ENCODE measurements at regions not wholly inside any gene's neighbourhood (a gene's known extent, or its start where the extent isn't known, plus 50 kb on each side); places are given as distances from the start of the nearest gene placed in this dataset.

GRCh38 chr22:48993655-48994054, 834.0 kb downstream of the BRD1 start:
- peak; percentile 15 for FAIRE-seq
- Histone ChIP-seq H2AFZ (ENCODE audit: low read length) (no peak overlapping the region), H3K4me2 (ENCODE audit: low read depth, low read length) (peak overlapping the region; percentile 45), H3K27me3 (ENCODE audit: control insufficient read depth in 1 of 2, insufficient read depth in 2 of 2, low read length in 2 of 2) (no peaks in the 10 kb centered on the region), H3K9ac (ENCODE audit: insufficient read depth, low read depth, low read length) (no peak overlapping the region), H3K27ac (ENCODE audit: extremely low read length, insufficient read depth, low read length) (no peak overlapping the region), H3K9me3 (ENCODE audit: low read length) (peaks cover 17% of the 10 kb centered on the region), H4K20me1 (ENCODE audit: insufficient read depth, low read length) (no peaks in the 10 kb centered on the region), H3K4me1 (ENCODE audit: insufficient read depth, low read length) (peaks cover 23% of the 10 kb centered on the region), H3K36me3 (replicated peaks in 1 of 2; ENCODE audit: control insufficient read depth in 1 of 2, insufficient read depth in 2 of 2, low read length in 2 of 2) (no peaks in the 10 kb centered on the region), H3K79me2 (ENCODE audit: insufficient read depth, low read length) (no peaks in the 10 kb centered on the region), H3K4me3 (replicated peaks in 1 of 3; ENCODE audit: insufficient read depth in 1 of 3, low read depth in 2 of 3, low read length in 3 of 3) (no peak overlapping the region)
- in situ Hi-C loops (cut with HindIII; ENCODE audit: extremely low pct_ligation_motif_present, low pct_unique_long_range_greater_than_20kb), result no loop called here
- intact Hi-C loops (cut with micrococcal nuclease; ENCODE audit: unreplicated experiment), result no loop called here
- no TSS peak for BruUV-seq (replicated peaks)
- peak; percentile 61 for DNase-seq (ENCODE audit: low spot score)
- ChIA-PET POLR2A (no interaction called here), CTCF (ENCODE audit: low intra/inter-chr PET ratio, low total read pairs) (no interaction called here)
- ATAC-seq, result peak; percentile 54
- 25% methylated on average over 5 of the region's 5 CpGs for WGBS (ENCODE audit: low lambda C conversion rate)
- TF ChIP-seq IRF9 (CRISPR knock-in tag; IDR thresholded peaks at IDR 0.05; ENCODE audit: borderline replicate concordance) (no peak), POLR2G (IDR thresholded peaks at IDR 0.05; ENCODE audit: low read depth, low read length) (no peak), ZSCAN12 (CRISPR knock-in tag; IDR thresholded peaks at IDR 0.05) (no peak), RFX1 (IDR thresholded peaks at IDR 0.05) (no peak), TBP (CRISPR knock-in tag; IDR thresholded peaks at IDR 0.05) (no peak), ETV6 (CRISPR knock-in tag; conservative IDR thresholded peaks at IDR 0.05) (no peak), SOX6 (IDR thresholded peaks at IDR 0.05) (no peak), SOX6 (CRISPR knock-in tag; IDR thresholded peaks at IDR 0.05) (peak; percentile 70), ZNF3 (CRISPR knock-in tag; IDR thresholded peaks at IDR 0.05) (no peak), SETDB1 (CRISPR knock-in tag; IDR thresholded peaks at IDR 0.05; ENCODE audit: borderline replicate concordance) (peak; percentile 94), ZNF280D (CRISPR knock-in tag; IDR thresholded peaks at IDR 0.05) (peak; percentile 86; the same call in 1 of the 2 replicates), ZBTB14 (CRISPR knock-in tag; IDR thresholded peaks at IDR 0.05) (no peak), HIVEP1 (CRISPR knock-in tag; IDR thresholded peaks at IDR 0.05) (no peak), ZNF430 (CRISPR knock-in tag; IDR thresholded peaks at IDR 0.05) (no peak), MTF1 (CRISPR knock-in tag; IDR thresholded peaks at IDR 0.05) (no peak), PLSCR1 (CRISPR knock-in tag; IDR thresholded peaks at IDR 0.05; ENCODE audit: borderline replicate concordance) (no peak), ZNF816 (CRISPR knock-in tag; IDR thresholded peaks at IDR 0.05; ENCODE audit: borderline replicate concordance) (0 out of 2 replicates have a peak, but pooled peaks have one; percentile 29), POLR2A (IDR thresholded peaks at IDR 0.05; ENCODE audit: insufficient read depth in 1 of 2, low read depth in 2 of 2, low read length in 2 of 2) (no peak), HDAC1 (CRISPR knock-in tag; IDR thresholded peaks at IDR 0.05) (0 out of 2 replicates have a peak, but pooled peaks have one; percentile 29), DR1 (CRISPR knock-in tag; IDR thresholded peaks at IDR 0.05) (no peak), IKZF4 (CRISPR knock-in tag; IDR thresholded peaks at IDR 0.05; ENCODE audit: borderline replicate concordance, low read depth, not compliant biosample characterization) (no peak), HOXA3 (CRISPR knock-in tag; IDR thresholded peaks at IDR 0.05) (no peak), YEATS4 (CRISPR knock-in tag; IDR thresholded peaks at IDR 0.05; ENCODE audit: borderline replicate concordance) (0 out of 2 replicates have a peak, but pooled peaks have one; percentile 26)

Data from HepG2 (cell line).